Sigmoid colon (tissue), 4 donors: ENCODE measurements at regions not wholly inside any gene's neighbourhood (a gene's known extent, or its start where the extent isn't known, plus 50 kb on each side); places are given as distances from the start of the nearest gene placed in this dataset.

Experiments
- EP300 ChIP-seq, 4 donors: sonication (generic); formaldehyde crosslinking; IDR thresholded peaks; one replicate each; pipeline ENCODE4 v1.6.1; 2017; ENCODE audit warnings: antibody characterized with exemption in 4 of 4
- POLR2A ChIP-seq, 2 donors: fragments of 450-650 bp; IDR thresholded peaks; one replicate each; pipeline ENCODE4 v1.6.1; 2016; ENCODE audit warnings: antibody characterized with exemption in 2 of 2, mild to moderate bottlenecking in 2 of 2, moderate library complexity in 2 of 2
- POLR2AphosphoS5 ChIP-seq, 4 donors: sonication (generic); formaldehyde crosslinking; IDR thresholded peaks; one replicate each; pipeline ENCODE4 v1.6.1; 2017; ENCODE audit warnings: antibody characterized with exemption in 4 of 4

- TF ChIP-seq EP300 (IDR thresholded peaks at IDR 0.05) (no peak), POLR2A (IDR thresholded peaks at IDR 0.05) (no peak), POLR2AphosphoS5 (IDR thresholded peaks at IDR 0.05) (no peak)
These were observed 77.4 kb upstream of the ANO4 start for GRCh38 chr12:100716945-100717732.
